CD4-positive, alpha-beta T cell treated with Interleukin-15 for 4 hours (primary cell): ENCODE measurements at regions not wholly inside any gene's neighbourhood (a gene's known extent, or its start where the extent isn't known, plus 50 kb on each side); places are given as distances from the start of the nearest gene placed in this dataset.
"Not testable (repeated sequence)": the region's sequence is repeated elsewhere in the genome, so short reads cannot be mapped to it uniquely, and the experiment has no call there.

Experiments used
- DNase-seq: peaks from one replicate; pipeline ENCODE4 v3.0.0-alpha.2; 2020; ENCODE audit warnings: low spot score

GRCh38 chr6:163738725-163739407 is 324.3 kb downstream of the QKI start:
- no peak for DNase-seq

GRCh38 chr6:163738304-163738703 is 323.8 kb downstream of the QKI start:
- DNase-seq: no peak

GRCh38 chr6:163735076-163735475 is 320.6 kb downstream of the QKI start:
- no peak for DNase-seq

- DNase-seq: no peak
These were observed 318.5 kb downstream of the QKI start for GRCh38 chr6:163733061-163733460.

GRCh38 chr6:163732479-163732878 is 318.0 kb downstream of the QKI start:
- DNase-seq: no peak

GRCh38 chr6:163732014-163732351 is 317.5 kb downstream of the QKI start:
- DNase-seq: not testable (repeated sequence)

GRCh38 chr6:163731215-163732013 is 316.9 kb downstream of the QKI start:
- DNase-seq: no peak

- no peak for DNase-seq
These were observed 316.0 kb downstream of the QKI start for GRCh38 chr6:163730246-163731210.

- DNase-seq: no peak
These were observed 314.8 kb downstream of the QKI start for GRCh38 chr6:163729127-163729872.

GRCh38 chr6:163728442-163729126 is 314.1 kb downstream of the QKI start:
- DNase-seq: no peak

- DNase-seq: no peak
These were observed 311.6 kb downstream of the QKI start for GRCh38 chr6:163726037-163726695.

- DNase-seq: no peak
These were observed 310.8 kb downstream of the QKI start for GRCh38 chr6:163725008-163725941.

- DNase-seq: no peak
These were observed 309.7 kb downstream of the QKI start for GRCh38 chr6:163724196-163724595.

- no peak for DNase-seq
These were observed 309.2 kb downstream of the QKI start for GRCh38 chr6:163723759-163724158.

GRCh38 chr6:163721922-163722692 is 307.6 kb downstream of the QKI start:
- no peak for DNase-seq

GRCh38 chr6:163721435-163721834 is 306.9 kb downstream of the QKI start:
- no peak for DNase-seq

- DNase-seq: no peak
These were observed 306.1 kb downstream of the QKI start for GRCh38 chr6:163720460-163721235.

- no peak for DNase-seq
These were observed 305.5 kb downstream of the QKI start for GRCh38 chr6:163720005-163720404.
